D341Med (cell line): ENCODE measurements at regions not wholly inside any gene's neighbourhood (a gene's known extent, or its start where the extent isn't known, plus 50 kb on each side); places are given as distances from the start of the nearest gene placed in this dataset.

Experiments used
- DNase-seq: peaks from one replicate; pipeline ENCODE4 v3.0.0; 2012; ENCODE audit warnings: low spot score

- DNase-seq: no peak
Observed at GRCh38 chr4:32251126-32251525, 1531.0 kb downstream of the PCDH7 start.

- DNase-seq: no peak
Observed at GRCh38 chr4:32251926-32252325, 1531.8 kb downstream of the PCDH7 start.

GRCh38 chr4:32254216-32254615 lies 1534.0 kb downstream of the PCDH7 start:
- no peak for DNase-seq

GRCh38 chr4:32258986-32259385 lies 1538.8 kb downstream of the PCDH7 start:
- DNase-seq: no peak

GRCh38 chr4:32261196-32261595 lies 1541.0 kb downstream of the PCDH7 start:
- DNase-seq: no peak

GRCh38 chr4:32268863-32269262 lies 1548.7 kb downstream of the PCDH7 start:
- no peak for DNase-seq

- DNase-seq: no peak
Observed at GRCh38 chr4:32290102-32290501, 1569.9 kb downstream of the PCDH7 start.

GRCh38 chr4:32318926-32319325 lies 1598.8 kb downstream of the PCDH7 start:
- no peak for DNase-seq

GRCh38 chr4:32321421-32321820 lies 1601.3 kb downstream of the PCDH7 start:
- DNase-seq: no peak

GRCh38 chr4:32334759-32335158 lies 1614.6 kb downstream of the PCDH7 start:
- no peak for DNase-seq

GRCh38 chr4:32337403-32337802 lies 1617.2 kb downstream of the PCDH7 start:
- no peak for DNase-seq

GRCh38 chr4:32340591-32340990 lies 1620.4 kb downstream of the PCDH7 start:
- no peak for DNase-seq

- DNase-seq: no peak
Observed at GRCh38 chr4:32341342-32341741, 1621.2 kb downstream of the PCDH7 start.

- DNase-seq: no peak
Observed at GRCh38 chr4:32342054-32342453, 1621.9 kb downstream of the PCDH7 start.

GRCh38 chr4:32349026-32349425 lies 1628.9 kb downstream of the PCDH7 start:
- DNase-seq: no peak

- no peak for DNase-seq
Observed at GRCh38 chr4:32374206-32374605, 1654.0 kb downstream of the PCDH7 start.

GRCh38 chr4:32393806-32394205 lies 1673.6 kb downstream of the PCDH7 start:
- no peak for DNase-seq

GRCh38 chr4:32394255-32394654 lies 1674.1 kb downstream of the PCDH7 start:
- no peak for DNase-seq

- no peak for DNase-seq
Observed at GRCh38 chr4:32396507-32397070, 1676.4 kb downstream of the PCDH7 start.

GRCh38 chr4:32400870-32401269 lies 1680.7 kb downstream of the PCDH7 start:
- no peak for DNase-seq

GRCh38 chr4:32417113-32417704 lies 1697.0 kb downstream of the PCDH7 start:
- no peak for DNase-seq

- no peak for DNase-seq
Observed at GRCh38 chr4:32423267-32423666, 1703.1 kb downstream of the PCDH7 start.

- no peak for DNase-seq
Observed at GRCh38 chr4:32425243-32425642, 1705.1 kb downstream of the PCDH7 start.

- no peak for DNase-seq
Observed at GRCh38 chr4:32427566-32427965, 1707.4 kb downstream of the PCDH7 start.
